GM12878 (cell line): ENCODE measurements at regions not wholly inside any gene's neighbourhood (a gene's known extent, or its start where the extent isn't known, plus 50 kb on each side); places are given as distances from the start of the nearest gene placed in this dataset.

Experiments
- CBFB ChIP-seq: IDR thresholded peaks from 2 replicates; pipeline ENCODE4 v1.6.1; 2016; ENCODE audit warnings: antibody characterized with exemption, low read depth
- CEBPB ChIP-seq, 2 experiments: fragments of 150-350 bp in 1 of 2; IDR thresholded peaks; 2 replicates each; pipeline ENCODE4 v1.6.1; 2012 to 2014; ENCODE audit warnings: low read depth in 2 of 2, low read length in 2 of 2, borderline replicate concordance in 1 of 2, inconsistent platforms in 1 of 2
- CTCF ChIP-seq, 3 experiments: IDR thresholded peaks in 2 of 3; conservative IDR thresholded peaks in 1 of 3; 2 replicates each; pipeline ENCODE4 v1.5.1; 2011; ENCODE audit warnings: low read depth in 3 of 3, low read length in 3 of 3, mild to moderate bottlenecking in 3 of 3, control low read depth in 2 of 3, moderate library complexity in 2 of 3, inconsistent platforms in 1 of 3, mixed read lengths in 1 of 3; ENCODE audit not compliant: control insufficient read depth in 2 of 3, insufficient read depth in 1 of 3; ENCODE audit errors: extremely low read depth in 1 of 3
- GABPA ChIP-seq: IDR thresholded peaks from 2 replicates; pipeline ENCODE4 v1.6.1; 2014; ENCODE audit warnings: antibody characterized with exemption, low read depth, mild to moderate bottlenecking, inconsistent platforms
- MXI1 ChIP-seq: fragments of 150-350 bp; IDR thresholded peaks from 2 replicates; pipeline ENCODE4 v1.6.1; 2011; ENCODE audit warnings: low read depth, mild to moderate bottlenecking, inconsistent platforms, low read length, improper control_type of control experiment
- PAX8 ChIP-seq: fragments of 450-650 bp; IDR thresholded peaks from 2 replicates; pipeline ENCODE4 v1.6.1; 2017; ENCODE audit warnings: mild to moderate bottlenecking, moderate library complexity
- PKNOX1 ChIP-seq: fragments of 450-650 bp; IDR thresholded peaks from 2 replicates; pipeline ENCODE4 v1.6.1; 2016; ENCODE audit warnings: mild to moderate bottlenecking
- POLR2A ChIP-seq: IDR thresholded peaks from 2 replicates; pipeline ENCODE4 v1.6.1; 2011; ENCODE audit warnings: low read depth, mild to moderate bottlenecking, low read length
- POLR2AphosphoS5 ChIP-seq: IDR thresholded peaks from 2 replicates; pipeline ENCODE4 v1.6.1; 2011; ENCODE audit warnings: mild to moderate bottlenecking, low read length, inconsistent platforms
- REST ChIP-seq: IDR thresholded peaks from 2 replicates; pipeline ENCODE4 v1.6.1; 2012; ENCODE audit warnings: mild to moderate bottlenecking, low read depth, low read length
- STAT3 ChIP-seq: IDR thresholded peaks from 2 replicates; pipeline ENCODE4 v1.6.1; 2011; ENCODE audit warnings: low read depth, low read length, improper control_type of control experiment
- TAF1 ChIP-seq: IDR thresholded peaks from 2 replicates; pipeline ENCODE4 v1.6.1; 2011; ENCODE audit warnings: mild to moderate bottlenecking, low read depth, low read length, borderline replicate concordance
- USF1 ChIP-seq: IDR thresholded peaks from 2 replicates; pipeline ENCODE4 v1.6.1; 2011; ENCODE audit warnings: borderline replicate concordance, low read depth, mild to moderate bottlenecking, moderate library complexity, mixed read lengths, low read length; ENCODE audit not compliant: insufficient read depth; ENCODE audit errors: extremely low read length
- ZNF274 ChIP-seq: IDR thresholded peaks from one replicate; pipeline ENCODE4 v1.8.0; 2011; ENCODE audit not compliant: insufficient read length, insufficient read depth

- TF ChIP-seq ZNF274 (no peak), MXI1 (no peak), CTCF (IDR thresholded peaks at IDR 0.05 in 2 of 3, conservative IDR thresholded peaks at IDR 0.05 in 1 of 3; ENCODE audit: control insufficient read depth in 2 of 3, extremely low read depth in 1 of 3, insufficient read depth in 1 of 3, low read depth in 3 of 3, low read length in 3 of 3) (no peak), PAX8 (no peak), REST (no peak), CBFB (no peak), POLR2A (no peak), PKNOX1 (no peak), TAF1 (no peak), CEBPB (IDR thresholded peaks at IDR 0.05; ENCODE audit: borderline replicate concordance in 1 of 2, low read depth in 2 of 2, low read length in 2 of 2) (no peak), STAT3 (no peak), POLR2AphosphoS5 (no peak), GABPA (no peak), USF1 (no peak)
Observed at GRCh38 chr6:147805155-147805554, 296.7 kb downstream of the SAMD5 start.
